GM12878 (cell line): ENCODE measurements at regions not wholly inside any gene's neighbourhood (a gene's known extent, or its start where the extent isn't known, plus 50 kb on each side); places are given as distances from the start of the nearest gene placed in this dataset.

Source experiments
- ATAC-seq: fragments of 200-7000 bp; cut with Tn5 transposase; 3 replicates; pipeline ENCODE4 v1.9.1; 2020; ENCODE audit warnings: mild to moderate bottlenecking, moderate library complexity
- BruUV-seq: library from RNA; stranded (reverse); fragments of 400-500 nt; replicated peaks from 2 replicates; lab custom pipeline; 2021; lab: Mats Ljungman, UMichigan
- CTCF ChIA-PET: fragments of 300-600 bp; sonication (Branson Sonifier 250); formaldehyde crosslinking; extraction: SDS; loops from one replicate; lab custom pipeline; 2021; ENCODE audit warnings: inconsistent platforms; lab: Yijun Ruan, JAX
- POLR2A ChIA-PET: fragments of 350-600 bp; formaldehyde crosslinking; extraction: SDS; loops from one replicate; lab custom pipeline; 2021; ENCODE audit warnings: inconsistent platforms; lab: Charles Lee
- RAD21 ChIA-PET: fragments of 300-600 bp; sonication (Branson Sonifier 250); formaldehyde crosslinking; loops from one replicate; lab custom pipeline; 2023; ENCODE audit warnings: antibody characterized with exemption; ENCODE audit not compliant: unreplicated experiment; lab: Charles Lee
- SMC1A ChIA-PET: fragments of 300-600 bp; sonication (Branson Sonifier 250); formaldehyde crosslinking; loops from one replicate; lab custom pipeline; 2023; ENCODE audit not compliant: unreplicated experiment, uncharacterized antibody; lab: Charles Lee
- DNase-seq: peaks from one replicate; pipeline ENCODE4 v3.0.0-alpha.2; 2011; ENCODE audit warnings: low read depth, low spot score
- FAIRE-seq: peaks from 3 replicates; lab custom pipeline; 2011; peaks lifted over from hg19 to GRCh38; lab: Jason Lieb, UNC
- H2AFZ ChIP-seq: 2 replicates; pipeline ENCODE4 v1.6.0; 2011; ENCODE audit warnings: low read depth, low read length, control low read depth; ENCODE audit not compliant: control insufficient read depth
- H3K27ac ChIP-seq: 2 replicates; pipeline ENCODE4 v1.5.1; 2011; ENCODE audit warnings: control low read depth; ENCODE audit not compliant: control insufficient read depth, insufficient read depth
- H3K27me3 ChIP-seq, 2 experiments: replicated peaks in 1 of 2; 2 replicates each; pipeline versions ENCODE4 v1.6.0 to v1.6.1; 2011; ENCODE audit warnings: low read length in 1 of 2; ENCODE audit not compliant: control insufficient read depth in 2 of 2, insufficient read depth in 2 of 2
- H3K36me3 ChIP-seq, 2 experiments: 2 replicates each; pipeline ENCODE4 v1.5.1; 2011; ENCODE audit warnings: low read length in 1 of 2; ENCODE audit not compliant: control insufficient read depth in 2 of 2, insufficient read depth in 2 of 2
- H3K4me1 ChIP-seq: 2 replicates; pipeline ENCODE4 v1.6.1; 2011; ENCODE audit warnings: mild to moderate bottlenecking, low read length, moderate library complexity, mixed read lengths; ENCODE audit not compliant: control insufficient read depth, insufficient read depth
- H3K4me2 ChIP-seq: 2 replicates; pipeline ENCODE4 v1.6.0; 2011; ENCODE audit warnings: control low read depth; ENCODE audit not compliant: control insufficient read depth, insufficient read depth
- H3K4me3 ChIP-seq: fragments of 200-600 bp; sonication (generic); 2 replicates; pipeline ENCODE4 v1.5.1; 2016
- H3K79me2 ChIP-seq: 2 replicates; pipeline ENCODE4 v1.6.0; 2011; ENCODE audit warnings: low read length; ENCODE audit not compliant: control insufficient read depth, insufficient read depth
- H3K9ac ChIP-seq: 2 replicates; pipeline ENCODE4 v1.8.0; 2011; ENCODE audit warnings: low read length, control low read depth, mixed read lengths; ENCODE audit not compliant: control insufficient read depth, insufficient read depth
- H3K9me3 ChIP-seq: replicated peaks from 3 replicates; pipeline ENCODE4 v1.5.1; 2011; ENCODE audit warnings: mild to moderate bottlenecking, low read length; ENCODE audit not compliant: control insufficient read depth, insufficient read depth
- H4K20me1 ChIP-seq: 2 replicates; pipeline ENCODE4 v1.6.0; 2011; ENCODE audit not compliant: control insufficient read depth, insufficient read depth
- SRF ChIP-seq, 2 experiments: IDR thresholded peaks; 2 replicates each; pipeline ENCODE4 v1.6.1; 2011; ENCODE audit warnings: low read depth in 2 of 2, low read length in 2 of 2, mild to moderate bottlenecking in 1 of 2, moderate library complexity in 1 of 2
- TAF1 ChIP-seq: IDR thresholded peaks from 2 replicates; pipeline ENCODE4 v1.6.1; 2011; ENCODE audit warnings: mild to moderate bottlenecking, low read depth, low read length, borderline replicate concordance
- TCF12 ChIP-seq: IDR thresholded peaks from 2 replicates; pipeline ENCODE4 v1.6.1; 2011; ENCODE audit warnings: low read depth, mild to moderate bottlenecking, low read length
- WGBS: methylation state at CpG from one replicate; pipeline ENCODE4 v1.1.6; 2016; ENCODE audit warnings: low lambda C conversion rate; ENCODE audit not compliant: insufficient replicate concordance, insufficient coverage; ENCODE audit errors: missing lambda C conversion rate; 5-methylcytosine and 5-hydroxymethylcytosine counted together
- in situ Hi-C: fragments of 300-500 bp; cut with MboI; formaldehyde crosslinking; loops from 9 replicates; pipeline ENCODE4 v1.14.3; 2018; ENCODE audit warnings: mixed read lengths
- intact Hi-C: fragments of 100-400 bp; cut with micrococcal nuclease; formaldehyde crosslinking; loops from one replicate; pipeline ENCODE4 v1.14.2; 2022; ENCODE audit not compliant: unreplicated experiment
- TF ChIP-seq, protein P1 (sequence below): fragments of 450-650 bp; conservative IDR thresholded peaks from 2 replicates; pipeline ENCODE4 v1.6.1; 2017; ENCODE audit warnings: mild to moderate bottlenecking, moderate library complexity
- TF ChIP-seq, protein P2 (sequence below): fragments of 450-650 bp; IDR thresholded peaks from 2 replicates; pipeline ENCODE4 v1.6.1; 2017; ENCODE audit warnings: low read depth, mild to moderate bottlenecking, moderate library complexity
- TF ChIP-seq, protein P3 (sequence below), 3 experiments: IDR thresholded peaks in 2 of 3; conservative IDR thresholded peaks in 1 of 3; 2 replicates each; pipeline ENCODE4 v1.5.1; 2011; ENCODE audit warnings: low read depth in 3 of 3, low read length in 3 of 3, mild to moderate bottlenecking in 3 of 3, control low read depth in 2 of 3, moderate library complexity in 2 of 3, inconsistent platforms in 1 of 3, mixed read lengths in 1 of 3; ENCODE audit not compliant: control insufficient read depth in 2 of 3, insufficient read depth in 1 of 3; ENCODE audit errors: extremely low read depth in 1 of 3
- TF ChIP-seq, protein P4 (sequence below): fragments of 450-650 bp; formaldehyde crosslinking; IDR thresholded peaks from 2 replicates; pipeline ENCODE4 v1.4.0; 2020; ENCODE audit warnings: mild to moderate bottlenecking, moderate library complexity

DNA sequence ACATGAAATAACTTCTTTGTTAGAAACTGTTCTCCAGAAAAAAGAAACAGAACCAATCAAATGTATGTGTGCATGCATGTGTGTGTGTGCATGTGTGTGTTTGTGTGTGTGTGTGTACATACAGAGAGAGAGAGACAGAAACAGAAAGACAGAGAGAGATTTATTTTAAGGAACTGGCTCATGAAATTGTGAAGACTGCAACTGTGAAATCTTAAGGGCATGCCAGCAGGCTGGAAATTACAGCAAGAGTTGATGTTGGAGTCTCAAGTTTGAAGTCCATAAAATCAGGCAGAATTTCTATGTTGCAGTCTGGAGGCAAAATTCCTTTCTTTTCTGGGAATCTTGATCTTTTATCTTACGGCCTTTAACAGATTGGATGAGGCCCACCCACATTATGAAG is 168.9 kb upstream of the CDH20 start:
- SMC1A ChIA-PET, result no interaction called here
- H3K4me1 ChIP-seq, result no peaks in the 10 kb centered on the region
- DNase-seq (no peak), ATAC-seq (no peak), FAIRE-seq (no peak)
- POLR2A ChIA-PET, result no interaction called here
- no peak overlapping the region for H3K4me2 ChIP-seq
- no peak overlapping the region for H3K4me3 ChIP-seq
- H3K79me2 ChIP-seq, result no peaks in the 10 kb centered on the region
- no peak for TF ChIP-seq TCF12
- WGBS, result 10% methylated on average over 1 of the region's 1 CpG
- no peaks in the 10 kb centered on the region for H3K9me3 ChIP-seq
- intact Hi-C loops (no loop called here), in situ Hi-C loops (no loop called here)
- BruUV-seq, result no TSS peak
- H3K27me3 ChIP-seq, result no peaks in the 10 kb centered on the region
- no peak overlapping the region for H3K9ac ChIP-seq
- no peaks in the 10 kb centered on the region for H3K36me3 ChIP-seq
- RAD21 ChIA-PET, result no interaction called here
- H4K20me1 ChIP-seq, result no peaks in the 10 kb centered on the region
- H2AFZ ChIP-seq, result no peak overlapping the region
- CTCF ChIA-PET, result no interaction called here
- no peak overlapping the region for H3K27ac ChIP-seq

DNA sequence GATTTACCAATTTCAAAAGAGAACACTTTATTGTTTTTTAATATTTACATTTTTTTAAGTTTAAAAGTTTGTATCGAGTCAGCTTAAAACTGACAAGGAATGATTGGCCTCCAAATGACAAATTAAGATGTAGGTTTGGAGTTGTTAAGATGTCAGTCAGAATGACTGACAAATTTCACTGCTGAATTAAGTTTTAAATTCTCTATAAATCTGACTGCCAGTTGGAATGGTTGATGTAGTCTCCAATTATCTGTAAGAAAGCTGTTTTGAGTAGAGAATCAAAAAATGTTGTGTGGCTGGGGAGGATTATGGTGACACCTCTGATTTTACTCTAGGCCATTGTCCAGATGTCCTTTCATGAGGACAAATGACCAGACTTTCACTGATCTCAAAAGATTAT is 165.3 kb upstream of the CDH20 start:
- no peak for FAIRE-seq
- in situ Hi-C loops, result no loop called here
- TF ChIP-seq SRF (IDR thresholded peaks at IDR 0.05; ENCODE audit: low read depth in 2 of 2, low read length in 2 of 2) (no peak), TAF1 (no peak)
- TF ChIP-seq, protein P1, sequence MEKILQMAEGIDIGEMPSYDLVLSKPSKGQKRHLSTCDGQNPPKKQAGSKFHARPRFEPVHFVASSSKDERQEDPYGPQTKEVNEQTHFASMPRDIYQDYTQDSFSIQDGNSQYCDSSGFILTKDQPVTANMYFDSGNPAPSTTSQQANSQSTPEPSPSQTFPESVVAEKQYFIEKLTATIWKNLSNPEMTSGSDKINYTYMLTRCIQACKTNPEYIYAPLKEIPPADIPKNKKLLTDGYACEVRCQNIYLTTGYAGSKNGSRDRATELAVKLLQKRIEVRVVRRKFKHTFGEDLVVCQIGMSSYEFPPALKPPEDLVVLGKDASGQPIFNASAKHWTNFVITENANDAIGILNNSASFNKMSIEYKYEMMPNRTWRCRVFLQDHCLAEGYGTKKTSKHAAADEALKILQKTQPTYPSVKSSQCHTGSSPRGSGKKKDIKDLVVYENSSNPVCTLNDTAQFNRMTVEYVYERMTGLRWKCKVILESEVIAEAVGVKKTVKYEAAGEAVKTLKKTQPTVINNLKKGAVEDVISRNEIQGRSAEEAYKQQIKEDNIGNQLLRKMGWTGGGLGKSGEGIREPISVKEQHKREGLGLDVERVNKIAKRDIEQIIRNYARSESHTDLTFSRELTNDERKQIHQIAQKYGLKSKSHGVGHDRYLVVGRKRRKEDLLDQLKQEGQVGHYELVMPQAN, result no peak
- TF ChIP-seq, protein P2, sequence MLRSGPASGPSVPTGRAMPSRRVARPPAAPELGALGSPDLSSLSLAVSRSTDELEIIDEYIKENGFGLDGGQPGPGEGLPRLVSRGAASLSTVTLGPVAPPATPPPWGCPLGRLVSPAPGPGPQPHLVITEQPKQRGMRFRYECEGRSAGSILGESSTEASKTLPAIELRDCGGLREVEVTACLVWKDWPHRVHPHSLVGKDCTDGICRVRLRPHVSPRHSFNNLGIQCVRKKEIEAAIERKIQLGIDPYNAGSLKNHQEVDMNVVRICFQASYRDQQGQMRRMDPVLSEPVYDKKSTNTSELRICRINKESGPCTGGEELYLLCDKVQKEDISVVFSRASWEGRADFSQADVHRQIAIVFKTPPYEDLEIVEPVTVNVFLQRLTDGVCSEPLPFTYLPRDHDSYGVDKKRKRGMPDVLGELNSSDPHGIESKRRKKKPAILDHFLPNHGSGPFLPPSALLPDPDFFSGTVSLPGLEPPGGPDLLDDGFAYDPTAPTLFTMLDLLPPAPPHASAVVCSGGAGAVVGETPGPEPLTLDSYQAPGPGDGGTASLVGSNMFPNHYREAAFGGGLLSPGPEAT, result no peak
- TF ChIP-seq, protein P3, sequence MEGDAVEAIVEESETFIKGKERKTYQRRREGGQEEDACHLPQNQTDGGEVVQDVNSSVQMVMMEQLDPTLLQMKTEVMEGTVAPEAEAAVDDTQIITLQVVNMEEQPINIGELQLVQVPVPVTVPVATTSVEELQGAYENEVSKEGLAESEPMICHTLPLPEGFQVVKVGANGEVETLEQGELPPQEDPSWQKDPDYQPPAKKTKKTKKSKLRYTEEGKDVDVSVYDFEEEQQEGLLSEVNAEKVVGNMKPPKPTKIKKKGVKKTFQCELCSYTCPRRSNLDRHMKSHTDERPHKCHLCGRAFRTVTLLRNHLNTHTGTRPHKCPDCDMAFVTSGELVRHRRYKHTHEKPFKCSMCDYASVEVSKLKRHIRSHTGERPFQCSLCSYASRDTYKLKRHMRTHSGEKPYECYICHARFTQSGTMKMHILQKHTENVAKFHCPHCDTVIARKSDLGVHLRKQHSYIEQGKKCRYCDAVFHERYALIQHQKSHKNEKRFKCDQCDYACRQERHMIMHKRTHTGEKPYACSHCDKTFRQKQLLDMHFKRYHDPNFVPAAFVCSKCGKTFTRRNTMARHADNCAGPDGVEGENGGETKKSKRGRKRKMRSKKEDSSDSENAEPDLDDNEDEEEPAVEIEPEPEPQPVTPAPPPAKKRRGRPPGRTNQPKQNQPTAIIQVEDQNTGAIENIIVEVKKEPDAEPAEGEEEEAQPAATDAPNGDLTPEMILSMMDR (IDR thresholded peaks at IDR 0.05 in 2 of 3, conservative IDR thresholded peaks at IDR 0.05 in 1 of 3; ENCODE audit: control insufficient read depth in 2 of 3, extremely low read depth in 1 of 3, insufficient read depth in 1 of 3, low read depth in 3 of 3, low read length in 3 of 3), result no peak
- TF ChIP-seq, protein P4, sequence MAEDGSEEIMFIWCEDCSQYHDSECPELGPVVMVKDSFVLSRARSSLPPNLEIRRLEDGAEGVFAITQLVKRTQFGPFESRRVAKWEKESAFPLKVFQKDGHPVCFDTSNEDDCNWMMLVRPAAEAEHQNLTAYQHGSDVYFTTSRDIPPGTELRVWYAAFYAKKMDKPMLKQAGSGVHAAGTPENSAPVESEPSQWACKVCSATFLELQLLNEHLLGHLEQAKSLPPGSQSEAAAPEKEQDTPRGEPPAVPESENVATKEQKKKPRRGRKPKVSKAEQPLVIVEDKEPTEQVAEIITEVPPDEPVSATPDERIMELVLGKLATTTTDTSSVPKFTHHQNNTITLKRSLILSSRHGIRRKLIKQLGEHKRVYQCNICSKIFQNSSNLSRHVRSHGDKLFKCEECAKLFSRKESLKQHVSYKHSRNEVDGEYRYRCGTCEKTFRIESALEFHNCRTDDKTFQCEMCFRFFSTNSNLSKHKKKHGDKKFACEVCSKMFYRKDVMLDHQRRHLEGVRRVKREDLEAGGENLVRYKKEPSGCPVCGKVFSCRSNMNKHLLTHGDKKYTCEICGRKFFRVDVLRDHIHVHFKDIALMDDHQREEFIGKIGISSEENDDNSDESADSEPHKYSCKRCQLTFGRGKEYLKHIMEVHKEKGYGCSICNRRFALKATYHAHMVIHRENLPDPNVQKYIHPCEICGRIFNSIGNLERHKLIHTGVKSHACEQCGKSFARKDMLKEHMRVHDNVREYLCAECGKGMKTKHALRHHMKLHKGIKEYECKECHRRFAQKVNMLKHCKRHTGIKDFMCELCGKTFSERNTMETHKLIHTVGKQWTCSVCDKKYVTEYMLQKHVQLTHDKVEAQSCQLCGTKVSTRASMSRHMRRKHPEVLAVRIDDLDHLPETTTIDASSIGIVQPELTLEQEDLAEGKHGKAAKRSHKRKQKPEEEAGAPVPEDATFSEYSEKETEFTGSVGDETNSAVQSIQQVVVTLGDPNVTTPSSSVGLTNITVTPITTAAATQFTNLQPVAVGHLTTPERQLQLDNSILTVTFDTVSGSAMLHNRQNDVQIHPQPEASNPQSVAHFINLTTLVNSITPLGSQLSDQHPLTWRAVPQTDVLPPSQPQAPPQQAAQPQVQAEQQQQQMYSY (CRISPR knock-in tag), result no peak

More for the DNA sequence above, 165.3 kb upstream of the CDH20 start:
- Histone ChIP-seq H3K4me3 (no peak overlapping the region), H3K27me3 (no peaks in the 10 kb centered on the region), H3K4me2 (no peak overlapping the region), H4K20me1 (no peaks in the 10 kb centered on the region), H3K4me1 (no peaks in the 10 kb centered on the region), H2AFZ (no peak overlapping the region), H3K36me3 (no peaks in the 10 kb centered on the region), H3K27ac (no peak overlapping the region), H3K9ac (no peak overlapping the region), H3K79me2 (no peaks in the 10 kb centered on the region), H3K9me3 (no peaks in the 10 kb centered on the region)
- intact Hi-C loops, result no loop called here
- ChIA-PET RAD21 (no interaction called here), SMC1A (no interaction called here), CTCF (no interaction called here), POLR2A (no interaction called here)
- ATAC-seq (no peak), DNase-seq (no peak)
- no TSS peak for BruUV-seq
- WGBS, result 0% methylated on average over 1 of the region's 1 CpG
